ENCODE measurements at regions not wholly inside any gene's neighbourhood (a gene's known extent, or its start where the extent isn't known, plus 50 kb on each side); places are given as distances from the start of the nearest gene placed in this dataset.
"Not testable (repeated sequence)": the region's sequence is repeated elsewhere in the genome, so short reads cannot be mapped to it uniquely, and the experiment has no call there.

DNA sequence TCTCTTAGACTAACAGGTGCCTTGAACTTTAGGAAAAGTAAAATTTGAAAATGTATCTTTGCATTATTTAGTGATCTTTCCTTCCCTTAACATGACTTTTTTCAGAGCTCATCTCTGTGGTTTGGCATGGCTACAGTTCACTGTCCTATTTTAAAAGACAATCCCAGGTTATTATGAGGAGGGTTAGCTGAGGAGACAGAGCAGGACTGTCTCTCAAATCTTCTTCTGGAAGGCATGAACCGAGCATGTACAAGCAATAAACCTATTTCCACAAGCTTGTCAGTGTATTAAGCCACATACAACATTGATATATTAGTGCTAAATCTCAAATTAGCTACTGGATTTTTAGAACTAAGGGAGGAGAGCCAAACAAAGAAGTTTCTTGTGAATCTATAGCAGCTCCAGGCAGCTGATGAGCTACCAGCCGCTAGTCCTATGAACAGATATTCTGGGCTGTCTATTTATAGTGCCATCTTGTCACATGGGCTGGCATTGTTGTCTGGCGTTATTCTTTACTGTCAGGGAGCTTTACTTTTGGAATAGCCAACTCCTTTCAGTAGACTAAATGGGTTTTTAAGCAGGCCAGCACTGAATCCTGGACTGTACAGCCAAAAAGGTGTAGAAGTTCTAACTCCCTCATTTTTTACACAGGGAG is 171.2 kb upstream of the ACTBL2 start:
- no peak for DNase-seq

- no peak for DNase-seq
Observed at GRCh38 chr5:57651127-57651526, 168.5 kb upstream of the ACTBL2 start.

DNA sequence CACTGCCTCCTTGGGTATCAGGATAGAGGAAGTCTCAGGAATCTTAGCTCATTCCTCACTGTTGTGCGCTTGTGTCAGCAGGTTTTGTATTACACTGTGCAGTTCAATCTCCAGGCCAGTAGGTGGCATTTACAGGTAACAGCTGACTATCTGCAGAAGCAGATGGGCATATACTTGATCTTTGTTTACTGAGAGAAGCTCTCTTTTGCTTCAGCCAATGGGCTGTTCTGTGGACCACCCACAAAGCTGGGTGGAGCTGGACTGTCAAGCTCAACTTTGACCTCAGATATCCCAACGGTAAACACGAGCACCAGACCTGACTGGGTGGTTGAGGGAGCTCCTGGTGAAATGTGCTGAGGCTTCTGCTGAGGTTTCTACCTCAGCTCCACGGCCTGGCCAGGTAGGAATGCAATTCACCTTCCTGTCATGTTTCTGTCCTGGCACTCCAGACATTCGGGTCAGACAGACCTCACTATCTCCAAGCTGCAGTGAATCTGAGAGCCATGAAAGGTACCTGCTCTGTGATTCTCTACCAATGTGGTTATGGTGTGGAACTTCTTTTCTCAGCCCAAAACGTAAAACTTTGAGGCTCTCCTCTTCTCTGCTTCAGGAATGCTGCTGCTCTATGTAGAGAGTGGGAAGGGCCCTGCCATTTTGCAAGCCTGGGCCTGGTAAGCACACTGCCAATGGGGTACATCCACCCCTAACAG is 167.9 kb upstream of the ACTBL2 start:
- peak; percentile 67 for DNase-seq

DNA sequence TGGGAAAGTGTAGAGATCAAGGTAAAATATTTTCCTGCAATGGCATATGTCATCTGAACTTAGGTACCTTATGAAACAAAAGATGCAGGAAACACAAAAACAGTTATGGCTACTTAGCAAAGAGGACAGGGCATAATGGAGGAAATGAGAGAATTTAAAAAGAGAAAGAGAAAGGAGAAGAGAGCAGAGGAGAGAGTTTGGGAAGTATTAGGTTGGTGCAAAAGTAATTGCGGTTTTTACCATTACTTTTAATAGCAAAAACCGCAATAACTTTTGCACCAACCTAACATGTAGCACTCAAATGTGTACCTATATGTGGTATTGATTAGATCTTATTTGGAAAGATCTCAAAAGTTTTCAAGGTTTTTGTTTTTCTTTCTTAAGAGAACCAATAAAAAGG is 160.1 kb upstream of the ACTBL2 start:
- DNase-seq: no peak

GRCh38 chr5:57642066-57642465 is 159.5 kb upstream of the ACTBL2 start:
- DNase-seq: no peak

- no peak for DNase-seq
Observed at GRCh38 chr5:57635146-57635777, 152.7 kb upstream of the ACTBL2 start.

GRCh38 chr5:57632937-57633336 is 150.3 kb upstream of the ACTBL2 start:
- DNase-seq: no peak

- not testable (repeated sequence) for DNase-seq
Observed at GRCh38 chr5:57631139-57631538, 148.5 kb upstream of the ACTBL2 start.

GRCh38 chr5:57627661-57628060 is 145.1 kb upstream of the ACTBL2 start:
- no peak for DNase-seq

DNA sequence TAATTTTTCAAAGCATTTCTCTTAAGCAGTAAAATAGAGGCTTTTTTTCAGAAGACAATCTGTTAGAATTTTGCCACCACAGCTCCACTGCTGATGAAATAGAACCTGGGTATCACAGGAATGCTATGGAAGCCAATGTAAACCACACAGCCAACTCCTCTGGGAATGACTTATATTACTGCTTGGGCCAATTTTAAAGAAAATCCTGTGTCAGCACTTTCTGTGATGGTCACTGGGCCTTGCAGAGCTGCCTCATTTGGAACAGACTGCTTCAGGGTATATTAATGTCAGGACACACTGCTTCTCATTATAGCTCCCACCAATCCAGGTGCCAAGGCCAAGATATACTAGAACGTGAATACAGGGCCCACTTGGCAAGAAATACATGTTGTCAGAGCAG is 144.1 kb upstream of the ACTBL2 start:
- no peak for DNase-seq

DNA sequence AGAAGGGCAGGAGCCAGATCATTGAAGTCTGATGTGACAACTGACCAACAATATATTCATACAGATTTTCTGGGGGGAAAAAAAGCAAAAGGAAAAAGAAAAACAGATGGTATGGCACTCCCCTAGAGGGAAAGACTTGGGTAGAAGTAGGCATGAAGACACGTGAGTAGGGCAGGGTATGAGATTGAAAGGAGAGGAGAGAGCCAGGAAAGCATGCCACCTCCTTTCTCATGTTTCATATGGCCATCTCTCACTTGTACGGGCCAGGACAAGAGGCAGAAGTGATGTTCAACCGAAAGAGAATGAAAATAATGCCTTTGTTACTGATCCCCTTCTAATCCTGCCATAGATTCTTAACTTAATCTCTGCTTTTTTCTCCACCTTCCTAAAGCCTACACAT is 139.0 kb upstream of the ACTBL2 start:
- DNase-seq: no peak

DNA sequence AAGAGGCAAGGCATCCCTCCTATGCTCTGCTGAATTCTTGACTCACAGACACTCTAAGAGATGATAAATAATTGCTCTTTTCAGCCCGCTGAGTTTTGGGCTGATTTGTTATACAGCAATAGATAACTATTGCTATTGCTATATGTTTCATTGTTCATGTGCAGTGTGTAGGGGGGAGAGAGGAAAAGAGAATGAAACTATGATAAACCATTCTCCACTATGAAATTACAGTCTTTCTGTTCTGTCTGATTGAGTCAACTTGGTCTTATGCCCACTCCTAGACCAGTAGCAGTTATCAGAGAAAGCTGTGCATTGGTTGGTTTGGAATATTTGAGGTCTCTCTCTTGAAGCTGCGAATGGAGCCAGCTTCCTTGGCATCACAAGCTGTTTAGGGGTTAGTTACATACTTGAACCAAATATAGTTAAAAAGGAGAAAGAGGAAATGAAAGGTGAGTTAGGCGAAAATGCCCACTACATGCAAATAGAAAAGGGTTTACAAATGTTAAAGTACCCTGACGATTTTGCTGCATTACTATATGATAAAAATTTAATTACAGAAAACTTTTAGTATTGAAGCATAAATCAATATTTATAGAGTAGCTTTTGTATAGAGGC is 136.3 kb upstream of the ACTBL2 start:
- no peak for DNase-seq

- no peak for DNase-seq
Observed at GRCh38 chr5:57613741-57614140, 131.1 kb upstream of the ACTBL2 start.

- no peak for DNase-seq
Observed at GRCh38 chr5:57611177-57611576, 128.6 kb upstream of the ACTBL2 start.

- no peak for DNase-seq
Observed at GRCh38 chr5:57608542-57608941, 125.9 kb upstream of the ACTBL2 start.

DNA sequence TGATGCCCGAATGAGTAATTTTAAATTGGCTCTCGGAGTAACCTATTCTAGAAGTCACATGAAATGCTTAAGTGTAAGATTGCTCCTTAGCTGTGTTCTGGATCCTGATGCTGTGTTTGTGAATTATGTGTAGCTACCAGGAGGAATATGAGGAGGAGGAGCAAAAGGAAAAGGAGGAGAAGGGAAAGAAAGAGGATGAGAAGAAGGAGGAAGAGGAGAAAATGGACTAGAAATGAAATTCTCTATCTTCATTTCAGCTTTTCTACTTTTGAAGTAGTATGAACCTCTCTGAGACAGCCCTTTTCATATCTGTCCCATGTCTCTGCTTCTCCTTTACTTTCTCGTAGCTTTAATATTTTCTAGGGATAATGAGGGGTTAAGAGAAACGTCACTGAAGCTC is 119.4 kb upstream of the ACTBL2 start:
- no peak for DNase-seq

- DNase-seq: no peak
Observed at GRCh38 chr5:57600321-57600720, 117.7 kb upstream of the ACTBL2 start.

DNA sequence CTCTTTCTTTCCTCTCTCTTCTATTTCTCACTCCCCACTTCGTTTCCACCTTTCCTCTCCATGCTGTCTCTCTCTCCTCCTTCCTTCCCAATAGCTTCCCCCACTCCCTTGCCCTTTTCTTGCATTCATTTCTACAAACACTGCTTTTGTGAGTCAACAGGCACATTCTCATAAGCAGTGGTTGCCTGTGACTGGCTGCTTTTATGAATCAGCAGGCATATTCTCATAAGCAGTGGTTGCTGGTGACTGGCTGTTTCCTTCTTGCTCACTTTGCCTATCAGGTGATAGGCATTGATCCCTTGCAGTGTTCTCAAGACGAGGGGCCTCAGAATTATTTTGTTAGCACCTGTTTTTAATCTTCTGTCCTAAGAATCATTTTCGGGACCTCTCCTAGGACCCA is 116.1 kb upstream of the ACTBL2 start:
- DNase-seq: no peak

DNA sequence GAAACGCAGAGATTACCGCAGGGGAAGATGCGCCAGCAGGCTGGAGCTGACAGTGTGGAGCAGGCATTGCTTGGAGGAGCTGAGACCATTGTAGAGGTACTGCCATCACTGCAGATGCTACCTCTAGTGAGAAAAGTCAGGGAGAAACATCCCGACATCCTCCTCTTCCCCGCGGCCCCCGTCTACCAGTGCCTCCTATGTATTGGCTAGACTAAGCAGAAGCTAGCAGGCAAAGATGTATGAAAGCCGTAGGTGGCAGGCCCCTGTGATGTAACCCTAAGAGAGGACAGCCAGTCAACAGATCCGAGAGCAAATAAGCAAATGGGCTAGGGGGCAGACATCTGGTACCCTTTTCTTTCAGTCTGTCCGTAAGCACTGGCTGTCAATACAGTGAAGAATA is 115.5 kb upstream of the ACTBL2 start:
- no peak for DNase-seq

DNA sequence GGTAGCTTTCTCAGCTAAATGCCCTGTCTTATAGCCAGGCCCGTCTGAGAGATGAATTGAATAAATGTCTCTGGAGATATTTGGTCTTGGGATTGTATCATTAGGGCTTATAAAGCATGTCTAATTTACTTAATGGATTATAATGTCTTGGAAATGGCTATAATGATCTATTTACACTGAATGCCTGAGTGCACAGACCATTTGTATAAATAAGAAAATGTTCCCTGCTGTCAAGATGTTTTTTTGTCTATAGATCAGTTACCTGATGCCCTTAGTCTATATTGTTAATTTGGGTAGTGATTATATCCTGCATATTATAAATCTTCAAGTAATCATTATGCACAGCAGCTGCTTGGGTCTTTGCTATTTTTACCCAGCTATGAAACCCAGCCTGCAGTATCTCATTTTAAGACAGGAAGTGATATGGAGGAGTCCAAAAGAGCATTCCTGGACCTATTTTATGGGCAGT is 112.9 kb upstream of the ACTBL2 start:
- no peak for DNase-seq

DNA sequence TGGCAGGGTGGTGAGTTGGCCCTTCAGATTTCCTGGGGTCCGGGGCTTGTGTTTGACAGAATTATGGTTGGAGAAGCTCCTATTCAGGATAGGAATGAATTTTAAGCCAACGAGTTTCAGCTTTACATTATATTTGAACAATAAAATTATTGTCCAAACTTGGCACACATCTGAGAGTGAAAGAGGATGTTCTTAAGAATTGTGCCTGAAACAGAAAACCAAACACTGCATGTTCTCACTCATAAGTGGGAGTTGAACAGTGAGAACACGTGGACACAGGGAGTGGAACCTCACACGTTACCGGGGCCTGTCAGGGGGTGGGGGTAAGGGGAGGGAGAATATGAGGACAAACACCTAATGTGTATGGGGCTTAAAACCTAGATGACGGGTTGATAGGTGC is 111.8 kb upstream of the ACTBL2 start:
- no peak for DNase-seq

GRCh38 chr5:57592236-57592635 is 109.6 kb upstream of the ACTBL2 start:
- DNase-seq: no peak

- no peak for DNase-seq
Observed at GRCh38 chr5:57586649-57587048, 104.0 kb upstream of the ACTBL2 start.

GRCh38 chr5:57582578-57583070 is 100.0 kb upstream of the ACTBL2 start:
- no peak for DNase-seq

Data from NCI-H524 treated with DMSO at 0.1 percent for 48 hours (cell line).